ENCODE measurements at regions not wholly inside any gene's neighbourhood (a gene's known extent, or its start where the extent isn't known, plus 50 kb on each side); places are given as distances from the start of the nearest gene placed in this dataset.

- ATAC-seq (ENCODE audit: low read depth) (no peak), DNase-seq (no peak)
- POLR2A ChIA-PET (ENCODE audit: unreplicated experiment) = no interaction called here
- Histone ChIP-seq H2AFZ (replicated peaks; ENCODE audit: low read length, poor library complexity) (no peak overlapping the region), H2AK5ac (ENCODE audit: low read depth, low read length) (no peak overlapping the region), H3K9ac (ENCODE audit: low read depth, low read length) (no peak overlapping the region), H3K27ac (ENCODE audit: insufficient read depth, low read length) (no peak overlapping the region), H3K4me3 (ENCODE audit: insufficient read depth, low read depth, low read length) (no peak overlapping the region), H3K9me1 (ENCODE audit: insufficient read depth, low read length) (no peaks in the 10 kb centered on the region), H2BK15ac (ENCODE audit: low read depth, low read length) (no peak overlapping the region), H3K56ac (ENCODE audit: extremely low read depth, insufficient read depth, low read length) (no peak overlapping the region), H3K27me3 (ENCODE audit: control insufficient read depth, insufficient read depth, low read length) (no peaks in the 10 kb centered on the region), H4K91ac (ENCODE audit: insufficient read depth, low read depth, low read length) (no peak overlapping the region), H2BK5ac (ENCODE audit: low read depth, low read length, poor library complexity, severe bottlenecking) (no peak overlapping the region), H3K36me3 (ENCODE audit: control insufficient read depth, insufficient read depth, low read length) (no peaks in the 10 kb centered on the region), H3K79me1 (ENCODE audit: low read depth in 1 of 2, low read length in 2 of 2) (no peaks in the 10 kb centered on the region), H4K5ac (ENCODE audit: low read depth, low read length) (no peak overlapping the region), H3K18ac (ENCODE audit: low read depth, low read length) (no peak overlapping the region), H3K14ac (replicated peaks; ENCODE audit: low read depth, low read length) (no peak overlapping the region), H4K8ac (ENCODE audit: low read depth in 2 of 2, low read length in 2 of 2) (no peak overlapping the region), H3K4me2 (ENCODE audit: low read depth, low read length) (no peak overlapping the region), H4K20me1 (ENCODE audit: insufficient read depth, low read length) (no peaks in the 10 kb centered on the region), H3K23ac (ENCODE audit: low read depth, low read length) (no peak overlapping the region), H3K4me1 (ENCODE audit: control insufficient read depth, insufficient read depth, low read length) (no peaks in the 10 kb centered on the region), H3K9me3 (ENCODE audit: control insufficient read depth, insufficient read depth, low read length) (no peaks in the 10 kb centered on the region), H2BK20ac (ENCODE audit: low read depth, low read length) (no peak overlapping the region), H3K4ac (ENCODE audit: low read depth, low read length) (no peak overlapping the region), H2AK9ac (replicated peaks; ENCODE audit: low read depth, low read length, poor library complexity) (no peak overlapping the region), H2BK120ac (ENCODE audit: low read depth, low read length) (no peak overlapping the region)
- TF ChIP-seq BHLHE40 (IDR thresholded peaks at IDR 0.05; ENCODE audit: low read depth, low read length) (no peak), ELK1 (IDR thresholded peaks at IDR 0.05; ENCODE audit: borderline replicate concordance, low read depth, low read length) (no peak), MXI1 (IDR thresholded peaks at IDR 0.05; ENCODE audit: borderline replicate concordance, low read depth, low read length) (no peak), USF2 (IDR thresholded peaks at IDR 0.05; ENCODE audit: low read depth, low read length) (no peak), RFX5 (IDR thresholded peaks at IDR 0.05; ENCODE audit: low read depth, low read length) (no peak), MAZ (IDR thresholded peaks at IDR 0.05; ENCODE audit: borderline replicate concordance, low read depth, low read length) (no peak), FOS (IDR thresholded peaks at IDR 0.05; ENCODE audit: low read depth, low read length) (no peak), POLR2A (IDR thresholded peaks at IDR 0.05; ENCODE audit: low read depth, low read length) (no peak)
- CTCF ChIA-PET = no interaction called here
- no TSS peak for BruUV-seq (replicated peaks)
- dilution Hi-C loops (cut with HindIII; ENCODE audit: low sequenced_read_pairs, unreplicated experiment) = no loop called here
- intact Hi-C loops (cut with micrococcal nuclease) = no loop called here
- in situ Hi-C loops (cut with MboI; ENCODE audit: low sequenced_read_pairs) = no loop called here
- no CpG with 5 or more reads among the region's 1 CpG for WGBS, 2 experiments (ENCODE audit: extremely low coverage in 2 of 2, insufficient read length in 1 of 2)
These were observed 489.6 kb upstream of the MIR17HG start for GRCh38 chr13:90857921-90858320.

Measured in IMR-90 (cell line).